Mesenchymal stem cell (in vitro differentiated cells and primary cell): ENCODE measurements at regions not wholly inside any gene's neighbourhood (a gene's known extent, or its start where the extent isn't known, plus 50 kb on each side); places are given as distances from the start of the nearest gene placed in this dataset.
A peak's percentile ranks its signal among the peaks of the same experiment; 100 is the strongest.

Experiments
- DNase-seq: peaks from one replicate; pipeline ENCODE4 v3.0.0-alpha.2; 2013
- H2AFZ ChIP-seq: one replicate; pipeline ENCODE4 v1.6.1; 2013; ENCODE audit warnings: low read depth, mild to moderate bottlenecking, control low read depth, inconsistent platforms, low read length, moderate library complexity
- H2AK5ac ChIP-seq: 2 replicates; pipeline ENCODE4 v1.6.1; 2013; ENCODE audit warnings: low read length, moderate library complexity, mild to moderate bottlenecking, inconsistent platforms; ENCODE audit not compliant: severe bottlenecking
- H2BK120ac ChIP-seq: one replicate; pipeline ENCODE4 v1.6.1; 2013; ENCODE audit warnings: low read depth, mild to moderate bottlenecking, inconsistent platforms, low read length, moderate library complexity
- H2BK12ac ChIP-seq, 2 experiments: one replicate each; pipeline ENCODE4 v1.6.1; 2013; ENCODE audit warnings: inconsistent platforms in 2 of 2, low read length in 2 of 2, mild to moderate bottlenecking in 2 of 2, moderate library complexity in 2 of 2, control low read depth in 1 of 2
- H2BK15ac ChIP-seq: one replicate; pipeline ENCODE4 v1.6.1; 2013; ENCODE audit warnings: mild to moderate bottlenecking, low read depth, inconsistent platforms; ENCODE audit not compliant: poor library complexity, severe bottlenecking
- H2BK5ac ChIP-seq: 2 replicates; pipeline ENCODE4 v1.6.1; 2013; ENCODE audit warnings: low read depth, mild to moderate bottlenecking, low read length, control low read depth, inconsistent platforms; ENCODE audit not compliant: poor library complexity, severe bottlenecking
- H3K14ac ChIP-seq, 2 experiments: one replicate each; pipeline ENCODE4 v1.6.1; 2013; ENCODE audit warnings: inconsistent platforms in 2 of 2, low read length in 2 of 2, control low read depth in 1 of 2, mild to moderate bottlenecking in 1 of 2, moderate library complexity in 1 of 2
- H3K18ac ChIP-seq, 2 experiments: one replicate each; pipeline ENCODE4 v1.6.1; 2013; ENCODE audit warnings: inconsistent platforms in 2 of 2, low read length in 2 of 2, control low read depth in 1 of 2, low read depth in 1 of 2, mild to moderate bottlenecking in 1 of 2
- H3K23ac ChIP-seq, 2 experiments: one replicate each; pipeline ENCODE4 v1.6.1; 2013; ENCODE audit warnings: inconsistent platforms in 2 of 2, low read length in 2 of 2, mild to moderate bottlenecking in 2 of 2, moderate library complexity in 2 of 2, control low read depth in 1 of 2
- H3K27ac ChIP-seq: 2 replicates; pipeline ENCODE4 v1.5.1; 2013; ENCODE audit warnings: mild to moderate bottlenecking, moderate library complexity, low read length, control low read depth, inconsistent platforms; ENCODE audit not compliant: poor library complexity, severe bottlenecking
- H3K27me3 ChIP-seq, 2 experiments: 2 replicates each; pipeline versions ENCODE4 v1.6.1 to v1.7.0; 2013; ENCODE audit warnings: low read length in 2 of 2, mild to moderate bottlenecking in 2 of 2, moderate library complexity in 2 of 2, control low read depth in 1 of 2, inconsistent platforms in 1 of 2; ENCODE audit not compliant: control insufficient read depth in 1 of 2, insufficient read depth in 1 of 2
- H3K36me3 ChIP-seq, 2 experiments: 2 replicates each; pipeline versions ENCODE4 v1.6.1 to v1.7.0; 2013; ENCODE audit warnings: low read length in 2 of 2, control low read depth in 1 of 2, inconsistent platforms in 1 of 2, low read depth in 1 of 2, mild to moderate bottlenecking in 1 of 2; ENCODE audit not compliant: insufficient read depth in 2 of 2, control insufficient read depth in 1 of 2
- H3K4ac ChIP-seq, 2 experiments: one replicate each; pipeline ENCODE4 v1.6.1; 2013; ENCODE audit warnings: inconsistent platforms in 2 of 2, low read length in 2 of 2, mild to moderate bottlenecking in 2 of 2, moderate library complexity in 2 of 2, control low read depth in 1 of 2, low read depth in 1 of 2
- H3K4me1 ChIP-seq: 2 replicates; pipeline ENCODE4 v1.6.1; 2013; ENCODE audit warnings: low read depth, low read length, control low read depth; ENCODE audit not compliant: control insufficient read depth, insufficient read depth
- H3K4me2 ChIP-seq: 2 replicates; pipeline ENCODE4 v1.6.1; 2013; ENCODE audit warnings: low read length, mild to moderate bottlenecking, inconsistent platforms; ENCODE audit not compliant: poor library complexity, severe bottlenecking
- H3K4me3 ChIP-seq, 2 experiments: 2 replicates each; pipeline versions ENCODE4 v1.5.1 to v1.7.0; 2013; ENCODE audit warnings: low read length in 2 of 2, mild to moderate bottlenecking in 2 of 2, control low read depth in 1 of 2, low read depth in 1 of 2; ENCODE audit not compliant: insufficient read depth in 1 of 2
- H3K79me1 ChIP-seq: replicated peaks from 2 replicates; pipeline ENCODE4 v1.6.1; 2013; ENCODE audit warnings: mild to moderate bottlenecking, control low read depth, low read length, inconsistent platforms; ENCODE audit not compliant: poor library complexity, severe bottlenecking
- H3K9ac ChIP-seq: 2 replicates; pipeline ENCODE4 v1.7.0; 2013; ENCODE audit warnings: mild to moderate bottlenecking, low read length, moderate library complexity
- H3K9me3 ChIP-seq: 2 replicates; pipeline ENCODE4 v1.7.0; 2013; ENCODE audit warnings: mild to moderate bottlenecking, low read length; ENCODE audit not compliant: control insufficient read depth
- H4K8ac ChIP-seq: one replicate; pipeline ENCODE4 v1.6.1; 2013; ENCODE audit warnings: inconsistent platforms, mild to moderate bottlenecking, low read length, moderate library complexity
- H4K91ac ChIP-seq: one replicate; pipeline ENCODE4 v1.6.1; 2013; ENCODE audit warnings: mild to moderate bottlenecking, low read length, inconsistent platforms
- WGBS: methylation state at CpG from one replicate; pipeline ENCODE4 v1.1.7; 2013; ENCODE audit warnings: mixed read lengths; 5-methylcytosine and 5-hydroxymethylcytosine counted together

- Histone ChIP-seq H2BK15ac (peak overlapping the region; percentile 17), H2AFZ (peak overlapping the region; percentile 3), H4K8ac (peak overlapping the region; percentile 81), H2BK5ac (no peak overlapping the region), H3K4me3 (no peak overlapping the region), H2BK12ac (peak overlapping the region; percentile 50 to 69), H2BK120ac (no peak overlapping the region), H3K23ac (no peak overlapping the region), H3K9ac (no peak overlapping the region), H2AK5ac (peak overlapping the region; percentile 30), H3K79me1 (no peaks in the 10 kb centered on the region), H3K4me1 (peaks cover 44% of the 10 kb centered on the region), H3K18ac (peak overlapping the region; percentile 65 to 91), H4K91ac (peak overlapping the region; percentile 83), H3K14ac (no peak overlapping the region), H3K4me2 (no peak overlapping the region), H3K27ac (peak overlapping the region; percentile 29), H3K36me3 (no peaks in the 10 kb centered on the region), H3K27me3 (no peaks in the 10 kb centered on the region), H3K9me3 (no peaks in the 10 kb centered on the region), H3K4ac (peak overlapping the region; percentile 16 to 44)
- DNase-seq: peak; percentile 33
- WGBS: 77% methylated on average over 16 of the region's 16 CpGs
Observed at GRCh38 chr2:9107168-9108025, 99.2 kb upstream of the ASAP2 start.

DNA sequence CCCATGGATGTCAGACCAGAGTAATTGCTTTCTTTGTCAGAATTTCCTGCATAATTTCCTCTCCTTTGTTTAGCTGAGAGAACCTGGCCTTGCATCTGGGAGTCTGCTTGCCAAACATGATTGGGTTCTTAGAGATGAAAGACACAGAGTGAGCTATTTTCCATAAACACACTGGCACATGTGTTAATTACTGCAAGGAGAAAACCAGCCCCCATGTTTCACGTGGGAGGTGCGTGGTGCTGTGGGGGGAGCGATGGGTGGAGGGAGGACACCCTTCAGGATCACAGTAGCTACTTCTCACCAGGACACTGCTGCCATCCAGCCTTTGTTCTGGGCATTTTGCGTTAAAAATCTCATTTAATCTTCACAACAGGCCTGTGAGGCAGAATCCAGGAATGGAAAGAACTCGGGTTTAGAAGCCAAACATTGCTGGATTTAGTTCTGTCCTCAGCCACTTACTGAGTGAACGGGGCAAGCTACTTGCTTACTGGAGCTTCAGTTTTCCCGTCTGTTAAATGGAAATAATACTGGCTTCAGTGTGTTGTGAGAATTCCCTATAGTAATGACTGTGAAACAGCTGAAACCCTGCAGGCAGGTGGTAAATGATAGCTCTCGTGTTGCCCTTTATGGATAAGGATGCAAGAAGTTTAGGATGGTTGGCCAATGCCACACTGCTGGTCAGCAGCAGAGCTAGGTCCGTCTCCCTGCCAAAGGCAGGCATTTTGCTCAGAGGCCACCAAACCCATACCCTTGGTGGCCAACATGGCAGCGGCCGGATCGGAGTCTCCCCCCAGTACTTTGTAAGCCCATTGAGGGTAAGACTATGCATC is 100.1 kb upstream of the ASAP2 start:
- Histone ChIP-seq H2AK5ac (peak overlapping the region; percentile 30), H3K4me2 (no peak overlapping the region), H3K4ac (peak overlapping the region in 1 of 2 experiments; percentile 44), H3K14ac (no peak overlapping the region), H3K9ac (no peak overlapping the region), H3K9me3 (no peaks in the 10 kb centered on the region), H2BK12ac (peak overlapping the region in 1 of 2 experiments; percentile 50), H2AFZ (no peak overlapping the region), H3K27ac (no peak overlapping the region), H4K8ac (no peak overlapping the region), H3K27me3 (no peaks in the 10 kb centered on the region), H3K23ac (no peak overlapping the region), H3K79me1 (no peaks in the 10 kb centered on the region), H4K91ac (peak overlapping the region; percentile 78), H2BK120ac (no peak overlapping the region), H2BK5ac (no peak overlapping the region), H3K36me3 (no peaks in the 10 kb centered on the region), H3K18ac (peak overlapping the region; percentile 46 to 73), H3K4me3 (no peak overlapping the region), H2BK15ac (no peak overlapping the region), H3K4me1 (peaks cover 42% of the 10 kb centered on the region)
- WGBS: 90% methylated on average over 12 of the region's 12 CpGs
- no peak for DNase-seq

DNA sequence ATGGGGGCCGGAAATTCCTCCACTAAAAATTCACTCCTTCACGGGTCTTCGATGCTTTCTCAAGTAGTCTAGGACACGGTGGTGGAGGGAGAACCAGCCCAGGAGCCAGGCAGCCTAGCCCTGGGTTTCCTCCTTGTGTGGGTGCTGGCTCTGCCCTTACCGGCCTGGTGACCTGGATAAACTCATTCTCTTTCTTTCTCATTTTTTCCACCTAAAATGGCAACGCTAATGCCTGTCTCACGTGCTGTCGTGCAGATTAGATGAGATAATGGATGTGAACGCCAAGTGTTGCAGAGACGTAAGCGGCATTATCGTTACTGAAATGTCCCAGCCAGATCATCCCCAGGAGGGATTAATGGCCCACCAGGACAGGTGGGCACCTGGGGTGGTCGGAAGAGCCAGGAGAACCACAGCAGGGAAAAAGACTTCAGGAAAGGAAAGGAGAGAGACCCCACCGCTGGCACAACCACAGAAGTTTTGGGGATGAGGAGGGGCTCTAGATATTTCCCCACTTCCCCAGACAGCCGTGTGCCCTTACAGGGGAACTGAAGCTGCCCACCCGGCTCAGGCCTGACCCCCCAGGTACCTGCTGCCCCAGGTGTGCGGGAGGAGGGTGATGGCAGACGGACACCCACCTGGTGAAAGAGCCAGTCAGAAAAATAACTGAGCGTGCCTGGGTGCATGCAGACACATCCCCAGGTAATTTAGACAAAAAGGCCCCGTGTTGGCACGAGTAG is 100.8 kb upstream of the ASAP2 start:
- H3K9ac ChIP-seq: no peak overlapping the region
- no peak overlapping the region for H2AFZ ChIP-seq
- no peak overlapping the region for H3K4me3 ChIP-seq
- H3K36me3 ChIP-seq: no peaks in the 10 kb centered on the region
- DNase-seq: no peak
- H3K14ac ChIP-seq: no peak overlapping the region
- no peak overlapping the region for H3K4ac ChIP-seq
- H2BK15ac ChIP-seq: no peak overlapping the region
- no peak overlapping the region for H4K91ac ChIP-seq
- no peaks in the 10 kb centered on the region for H3K79me1 ChIP-seq
- no peak overlapping the region for H3K18ac ChIP-seq
- no peak overlapping the region for H2BK12ac ChIP-seq
- WGBS: 93% methylated on average over 21 of the region's 21 CpGs
- no peak overlapping the region for H3K27ac ChIP-seq
- no peak overlapping the region for H3K23ac ChIP-seq
- H2BK5ac ChIP-seq: no peak overlapping the region
- H2AK5ac ChIP-seq: no peak overlapping the region
- no peaks in the 10 kb centered on the region for H3K9me3 ChIP-seq
- no peak overlapping the region for H4K8ac ChIP-seq
- H3K4me2 ChIP-seq: no peak overlapping the region
- peaks cover 36% of the 10 kb centered on the region for H3K4me1 ChIP-seq
- H3K27me3 ChIP-seq: no peaks in the 10 kb centered on the region
- H2BK120ac ChIP-seq: no peak overlapping the region
